Osteoblast (primary cell): ENCODE measurements at regions not wholly inside any gene's neighbourhood (a gene's known extent, or its start where the extent isn't known, plus 50 kb on each side); places are given as distances from the start of the nearest gene placed in this dataset.

Experiments
- DNase-seq: peaks from one replicate; pipeline ENCODE4 v3.0.0; 2011; ENCODE audit warnings: low spot score, mixed read lengths; ENCODE audit not compliant: insufficient read length; ENCODE audit errors: missing footprints
- H2AFZ ChIP-seq: 2 replicates; pipeline ENCODE4 v1.6.0; 2011; ENCODE audit warnings: mild to moderate bottlenecking, low read length
- H3K27ac ChIP-seq: 2 replicates; pipeline ENCODE4 v1.5.1; 2011; ENCODE audit warnings: mild to moderate bottlenecking, low read depth, low read length, moderate library complexity
- H3K27me3 ChIP-seq: 2 replicates; pipeline ENCODE4 v1.6.0; 2012; ENCODE audit warnings: mild to moderate bottlenecking, control low read depth, inconsistent platforms, low read length, moderate library complexity; ENCODE audit not compliant: insufficient read depth
- H3K36me3 ChIP-seq: 2 replicates; pipeline ENCODE4 v1.5.1; 2011; ENCODE audit warnings: mild to moderate bottlenecking, low read length, control low read depth, moderate library complexity; ENCODE audit not compliant: insufficient read depth
- H3K4me1 ChIP-seq: 2 replicates; pipeline ENCODE4 v1.5.1; 2011; ENCODE audit warnings: mild to moderate bottlenecking, low read length, control low read depth, moderate library complexity; ENCODE audit not compliant: insufficient read depth
- H3K4me2 ChIP-seq: 2 replicates; pipeline ENCODE4 v1.6.0; 2011; ENCODE audit warnings: mild to moderate bottlenecking, low read length; ENCODE audit not compliant: insufficient read depth
- H3K4me3 ChIP-seq: fragments of 200-600 bp; sonication (generic); 3 replicates; pipeline ENCODE4 v1.5.1; 2012; ENCODE audit warnings: mild to moderate bottlenecking, low read length, inconsistent platforms; ENCODE audit not compliant: insufficient read depth
- H3K79me2 ChIP-seq: 2 replicates; pipeline ENCODE4 v1.6.0; 2012; ENCODE audit warnings: mild to moderate bottlenecking, low read length, control low read depth, inconsistent platforms; ENCODE audit not compliant: insufficient read depth
- H3K9me3 ChIP-seq: 2 replicates; pipeline ENCODE4 v1.5.1; 2011; ENCODE audit warnings: low read depth, low read length, control low read depth
- H4K20me1 ChIP-seq: 2 replicates; pipeline ENCODE4 v1.6.0; 2012; ENCODE audit warnings: mild to moderate bottlenecking, low read length, control low read depth; ENCODE audit not compliant: insufficient read depth
- TF ChIP-seq, protein P1 (sequence below): IDR thresholded peaks from 2 replicates; pipeline ENCODE4 v1.5.1; 2011; ENCODE audit warnings: mild to moderate bottlenecking, low read depth, low read length, moderate library complexity; ENCODE audit errors: extremely low read depth

- Histone ChIP-seq H3K4me1 (peaks cover 5% of the 10 kb centered on the region), H3K27ac (no peak overlapping the region), H2AFZ (no peak overlapping the region), H3K4me3 (no peak overlapping the region), H3K27me3 (no peaks in the 10 kb centered on the region), H3K36me3 (no peaks in the 10 kb centered on the region), H3K4me2 (no peak overlapping the region), H3K79me2 (no peaks in the 10 kb centered on the region), H4K20me1 (no peaks in the 10 kb centered on the region), H3K9me3 (no peaks in the 10 kb centered on the region)
- TF ChIP-seq, protein P1, sequence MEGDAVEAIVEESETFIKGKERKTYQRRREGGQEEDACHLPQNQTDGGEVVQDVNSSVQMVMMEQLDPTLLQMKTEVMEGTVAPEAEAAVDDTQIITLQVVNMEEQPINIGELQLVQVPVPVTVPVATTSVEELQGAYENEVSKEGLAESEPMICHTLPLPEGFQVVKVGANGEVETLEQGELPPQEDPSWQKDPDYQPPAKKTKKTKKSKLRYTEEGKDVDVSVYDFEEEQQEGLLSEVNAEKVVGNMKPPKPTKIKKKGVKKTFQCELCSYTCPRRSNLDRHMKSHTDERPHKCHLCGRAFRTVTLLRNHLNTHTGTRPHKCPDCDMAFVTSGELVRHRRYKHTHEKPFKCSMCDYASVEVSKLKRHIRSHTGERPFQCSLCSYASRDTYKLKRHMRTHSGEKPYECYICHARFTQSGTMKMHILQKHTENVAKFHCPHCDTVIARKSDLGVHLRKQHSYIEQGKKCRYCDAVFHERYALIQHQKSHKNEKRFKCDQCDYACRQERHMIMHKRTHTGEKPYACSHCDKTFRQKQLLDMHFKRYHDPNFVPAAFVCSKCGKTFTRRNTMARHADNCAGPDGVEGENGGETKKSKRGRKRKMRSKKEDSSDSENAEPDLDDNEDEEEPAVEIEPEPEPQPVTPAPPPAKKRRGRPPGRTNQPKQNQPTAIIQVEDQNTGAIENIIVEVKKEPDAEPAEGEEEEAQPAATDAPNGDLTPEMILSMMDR = no peak
- peak; percentile 55 for DNase-seq
Measured at GRCh38 chr5:32960340-32961058, 249.4 kb downstream of the NPR3 start.

- TF ChIP-seq, protein P1 = no peak
- no peak for DNase-seq
Measured at GRCh38 chr5:32961059-32961415, 249.9 kb downstream of the NPR3 start.

DNA sequence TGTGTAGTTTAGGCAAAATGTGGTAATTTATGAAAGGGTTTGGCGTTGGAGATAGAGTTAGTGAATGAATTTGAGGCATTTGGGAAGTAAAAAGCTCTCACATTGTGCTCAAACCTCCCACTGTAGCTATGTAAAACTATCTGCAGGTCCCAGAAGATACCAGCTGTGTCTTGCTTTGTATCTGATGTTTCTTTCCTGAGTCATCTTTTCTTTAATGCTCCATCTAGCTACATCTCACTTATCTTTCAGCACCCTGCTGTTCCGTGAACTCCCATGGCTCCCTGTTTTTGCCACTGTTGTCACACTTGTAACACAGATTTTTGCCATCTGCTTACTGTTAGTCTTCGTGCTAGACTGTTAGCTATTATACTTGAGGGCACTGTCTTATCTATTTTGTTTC is 253.1 kb downstream of the NPR3 start:
- no peaks in the 10 kb centered on the region for H4K20me1 ChIP-seq
- H3K27ac ChIP-seq = no peak overlapping the region
- no peaks in the 10 kb centered on the region for H3K36me3 ChIP-seq
- no peaks in the 10 kb centered on the region for H3K27me3 ChIP-seq
- no peak for DNase-seq
- H3K4me1 ChIP-seq = peaks cover 5% of the 10 kb centered on the region
- peak overlapping the region; percentile 17 for H2AFZ ChIP-seq
- no peaks in the 10 kb centered on the region for H3K79me2 ChIP-seq
- H3K9me3 ChIP-seq = no peaks in the 10 kb centered on the region
- no peak overlapping the region for H3K4me3 ChIP-seq
- TF ChIP-seq, protein P1 = no peak
- H3K4me2 ChIP-seq = peak overlapping the region; percentile 15

More at GRCh38 chr5:32961059-32961415, 249.9 kb downstream of the NPR3 start:
- Histone ChIP-seq H3K27ac (no peak overlapping the region), H3K9me3 (no peaks in the 10 kb centered on the region), H3K79me2 (no peaks in the 10 kb centered on the region), H2AFZ (no peak overlapping the region), H3K4me3 (no peak overlapping the region), H3K27me3 (no peaks in the 10 kb centered on the region), H3K4me1 (peaks cover 5% of the 10 kb centered on the region), H4K20me1 (no peaks in the 10 kb centered on the region), H3K36me3 (no peaks in the 10 kb centered on the region), H3K4me2 (no peak overlapping the region)

DNA sequence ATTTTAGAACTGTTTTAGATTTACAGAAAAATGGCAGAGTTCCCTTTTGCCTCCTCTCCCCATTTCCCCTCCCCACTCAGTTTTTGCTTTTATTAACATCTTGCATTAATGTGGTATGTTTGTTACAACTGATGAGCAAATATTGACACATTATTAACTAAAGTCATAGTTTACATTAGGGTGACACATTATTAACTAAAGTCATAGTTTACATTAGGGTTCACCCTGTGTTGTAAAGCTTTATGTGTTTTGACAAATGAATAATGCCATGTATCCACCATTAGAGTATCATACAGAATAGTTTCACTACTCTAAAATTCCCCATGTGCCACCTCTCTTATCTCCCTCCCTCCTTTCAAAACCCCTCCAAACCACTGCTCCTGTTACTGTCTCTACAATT is 262.5 kb downstream of the NPR3 start:
- TF ChIP-seq, protein P1 = no peak
- H3K4me3 ChIP-seq = no peak overlapping the region
- H2AFZ ChIP-seq = no peak overlapping the region
- H3K27me3 ChIP-seq = no peaks in the 10 kb centered on the region
- H3K36me3 ChIP-seq = no peaks in the 10 kb centered on the region
- no peaks in the 10 kb centered on the region for H3K79me2 ChIP-seq
- no peak overlapping the region for H3K27ac ChIP-seq
- H3K4me1 ChIP-seq = no peaks in the 10 kb centered on the region
- H3K4me2 ChIP-seq = no peak overlapping the region
- no peak for DNase-seq
- H4K20me1 ChIP-seq = no peaks in the 10 kb centered on the region
- no peaks in the 10 kb centered on the region for H3K9me3 ChIP-seq
